Non-pigmented ciliary epithelial cell (primary cell): ENCODE measurements at regions not wholly inside any gene's neighbourhood (a gene's known extent, or its start where the extent isn't known, plus 50 kb on each side); places are given as distances from the start of the nearest gene placed in this dataset.
"Not testable (repeated sequence)": the region's sequence is repeated elsewhere in the genome, so short reads cannot be mapped to it uniquely, and the experiment has no call there.

Source experiments
- DNase-seq: peaks from one replicate; pipeline ENCODE4 v3.0.0-alpha.2; 2010; ENCODE audit warnings: low read depth

GRCh38 chr4:138892483-138893407 is 122.8 kb upstream of the NOCT start:
- no peak for DNase-seq

- DNase-seq = no peak
These were observed 124.0 kb upstream of the NOCT start for GRCh38 chr4:138891631-138892031.

GRCh38 chr4:138890891-138891570 is 124.5 kb upstream of the NOCT start:
- DNase-seq = no peak

GRCh38 chr4:138889216-138889615 is 126.4 kb upstream of the NOCT start:
- no peak for DNase-seq

- no peak for DNase-seq
These were observed 127.8 kb upstream of the NOCT start for GRCh38 chr4:138887741-138888140.

GRCh38 chr4:138887341-138887740 is 128.2 kb upstream of the NOCT start:
- no peak for DNase-seq

- no peak for DNase-seq
These were observed 135.8 kb upstream of the NOCT start for GRCh38 chr4:138879757-138880156.

GRCh38 chr4:138875891-138876608 is 139.5 kb upstream of the NOCT start:
- DNase-seq = peak; percentile 66

GRCh38 chr4:138871555-138871875 is 144.1 kb upstream of the NOCT start:
- no peak for DNase-seq

- no peak for DNase-seq
These were observed 144.6 kb upstream of the NOCT start for GRCh38 chr4:138870737-138871554.

GRCh38 chr4:138869631-138870030 is 145.9 kb upstream of the NOCT start:
- DNase-seq = no peak

- DNase-seq = no peak
These were observed 146.4 kb upstream of the NOCT start for GRCh38 chr4:138869165-138869564.

- no peak for DNase-seq
These were observed 147.0 kb upstream of the NOCT start for GRCh38 chr4:138868562-138868961.

- DNase-seq = no peak
These were observed 148.2 kb upstream of the NOCT start for GRCh38 chr4:138867404-138867803.

- no peak for DNase-seq
These were observed 149.3 kb upstream of the NOCT start for GRCh38 chr4:138866314-138866713.

- no peak for DNase-seq
These were observed 149.8 kb upstream of the NOCT start for GRCh38 chr4:138865765-138866164.

- DNase-seq = no peak
These were observed 150.4 kb upstream of the NOCT start for GRCh38 chr4:138864961-138865720.

- no peak for DNase-seq
These were observed 152.4 kb upstream of the NOCT start for GRCh38 chr4:138863160-138863559.

- DNase-seq = peak; percentile 37
These were observed 154.4 kb upstream of the NOCT start for GRCh38 chr4:138861135-138861534.

- DNase-seq = not testable (repeated sequence)
These were observed 155.2 kb upstream of the NOCT start for GRCh38 chr4:138860357-138860756.

- no peak for DNase-seq
These were observed 156.3 kb upstream of the NOCT start for GRCh38 chr4:138859254-138859653.
